SW 1271 (cell line): ENCODE measurements at regions not wholly inside any gene's neighbourhood (a gene's known extent, or its start where the extent isn't known, plus 50 kb on each side); places are given as distances from the start of the nearest gene placed in this dataset.

ENCODE experiments used
- DNase-seq, 2 experiments: peaks; one replicate each; lab custom pipeline; 2025; lab: John Stamatoyannopoulos, UW

DNA sequence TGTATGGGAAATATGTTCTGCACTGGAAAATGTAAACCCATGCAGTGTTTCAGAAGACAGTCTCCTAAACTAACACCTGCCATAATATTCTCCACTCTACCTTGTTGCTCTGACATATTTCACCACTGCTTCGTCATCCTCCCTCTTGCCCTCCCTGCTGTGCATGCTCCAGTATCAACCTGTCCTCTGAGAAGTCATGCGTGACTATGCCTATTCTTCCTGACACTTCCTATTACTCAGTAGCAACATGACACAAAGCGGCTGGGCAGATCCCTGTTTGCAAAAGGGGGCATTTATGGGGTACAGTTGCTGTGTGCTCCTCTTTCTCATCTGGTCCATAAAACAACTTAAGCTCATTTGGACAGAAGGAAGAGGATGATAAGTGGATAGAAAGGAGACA is 805.6 kb upstream of the EEF2KMT start:
- DNase-seq = no peak

DNA sequence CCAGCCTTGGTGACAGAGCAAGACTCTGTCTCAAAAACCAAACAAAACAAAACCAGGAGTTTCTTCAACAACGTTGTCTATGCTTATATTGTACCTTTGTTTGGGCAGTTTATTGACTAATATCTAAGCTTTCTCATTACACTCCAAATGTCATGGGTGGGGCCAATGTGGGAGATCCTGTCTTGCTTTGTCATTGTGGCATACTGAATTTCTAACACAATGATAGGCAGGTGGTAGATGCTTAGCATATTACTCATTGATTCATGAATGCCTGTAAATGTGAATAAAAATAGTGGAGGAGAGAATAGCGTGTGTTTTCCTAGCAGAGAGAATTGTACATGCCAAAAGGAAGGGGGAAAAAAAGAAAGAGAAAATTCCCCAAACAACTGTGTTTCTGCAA is 802.5 kb upstream of the EEF2KMT start:
- DNase-seq = no peak

DNA sequence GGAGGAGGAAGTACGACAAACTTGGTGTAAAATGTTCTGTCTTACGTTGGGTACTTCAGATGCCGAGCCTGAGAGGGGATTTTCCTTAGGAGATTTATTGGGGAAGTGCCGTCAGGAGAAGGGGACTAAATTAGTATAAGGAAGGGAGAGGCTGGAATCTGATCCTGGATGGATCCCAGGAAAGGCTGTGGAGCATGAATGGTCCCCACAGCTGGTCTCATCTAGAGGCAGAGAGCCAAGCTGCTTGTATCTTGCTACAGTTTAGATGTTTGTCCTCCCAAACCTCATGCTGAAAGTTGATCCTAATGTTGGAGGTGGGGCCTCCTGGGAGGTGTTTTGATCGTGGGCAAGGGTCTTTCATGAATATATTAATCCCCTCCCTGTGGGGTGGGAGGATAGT is 798.4 kb upstream of the EEF2KMT start:
- no peak for DNase-seq

DNA sequence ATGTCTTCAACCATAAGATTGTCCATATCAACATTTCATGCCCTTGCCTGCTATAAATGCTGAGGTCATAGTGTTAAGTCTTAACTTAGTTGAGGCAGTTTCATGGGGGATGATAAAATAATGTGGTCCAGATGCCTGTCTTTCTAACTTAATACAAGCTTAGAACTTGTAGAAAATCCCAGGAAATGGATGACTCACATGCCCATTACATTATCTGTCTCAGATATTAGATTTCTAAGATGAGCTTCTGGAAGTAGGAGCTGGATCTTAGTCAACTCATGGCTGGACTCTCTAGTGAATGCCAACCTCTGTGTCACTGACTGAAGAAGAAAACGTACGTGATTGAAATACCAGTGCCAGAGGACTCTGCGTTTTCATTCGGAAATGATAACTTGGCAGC is 797.5 kb upstream of the EEF2KMT start:
- DNase-seq = no peak

DNA sequence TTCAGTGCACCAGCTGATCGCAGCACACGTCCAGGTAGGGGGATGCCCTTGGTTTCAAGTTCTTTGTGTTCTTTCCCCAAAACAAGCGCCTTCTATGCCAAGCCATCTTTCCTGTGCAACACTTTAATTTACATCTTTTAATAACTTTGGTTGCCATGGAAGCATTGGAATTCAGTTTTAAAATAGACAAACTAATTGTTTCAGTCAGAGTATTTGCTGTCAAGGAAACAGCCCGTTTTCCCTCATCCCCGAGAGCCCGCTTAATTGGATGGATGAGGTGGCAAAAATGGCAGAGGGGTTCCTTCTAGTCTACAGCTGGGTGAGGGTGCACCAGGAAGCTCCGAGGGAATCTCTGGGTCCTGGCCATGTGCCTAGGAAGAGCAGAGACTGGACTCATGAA is 793.7 kb upstream of the EEF2KMT start:
- DNase-seq = no peak

DNA sequence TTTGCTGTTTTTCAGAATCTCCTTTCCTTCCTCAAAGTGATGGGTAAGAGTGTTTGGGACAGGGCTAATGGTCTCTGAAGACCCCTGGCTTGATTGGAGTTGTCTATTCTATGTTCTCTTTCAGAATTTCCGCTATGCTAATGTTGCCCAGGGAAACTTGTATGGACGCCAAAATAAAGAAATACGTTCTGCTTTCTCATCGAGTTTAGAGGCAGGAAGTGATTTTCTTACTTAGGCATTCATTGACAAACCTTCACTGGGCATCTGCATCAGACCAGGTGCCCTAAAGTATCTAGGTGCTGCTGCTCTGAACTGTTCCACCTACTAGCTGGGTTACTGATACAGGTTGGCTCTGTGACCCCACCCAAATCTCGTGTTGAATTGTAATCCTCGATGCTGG is 787.9 kb upstream of the EEF2KMT start:
- no peak for DNase-seq

DNA sequence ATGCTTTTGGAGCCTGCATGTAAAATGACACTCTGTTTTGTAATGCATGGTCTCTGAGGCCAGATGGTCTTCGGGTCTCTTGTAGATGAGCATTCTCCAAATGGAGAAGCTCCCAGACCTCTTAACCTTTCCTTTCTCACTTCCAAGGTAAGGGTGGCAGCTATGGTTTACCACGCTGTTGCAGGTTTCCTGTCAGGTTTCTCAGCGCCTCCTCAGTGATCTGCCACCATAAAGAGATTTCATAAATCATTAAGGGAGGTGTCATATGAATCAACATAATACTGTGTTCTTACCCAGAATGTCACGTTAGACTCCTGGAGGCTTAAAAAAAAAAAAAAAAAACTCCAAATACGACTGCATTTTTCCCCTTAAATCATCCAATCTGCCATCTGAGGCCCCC is 787.4 kb upstream of the EEF2KMT start:
- DNase-seq = no peak

DNA sequence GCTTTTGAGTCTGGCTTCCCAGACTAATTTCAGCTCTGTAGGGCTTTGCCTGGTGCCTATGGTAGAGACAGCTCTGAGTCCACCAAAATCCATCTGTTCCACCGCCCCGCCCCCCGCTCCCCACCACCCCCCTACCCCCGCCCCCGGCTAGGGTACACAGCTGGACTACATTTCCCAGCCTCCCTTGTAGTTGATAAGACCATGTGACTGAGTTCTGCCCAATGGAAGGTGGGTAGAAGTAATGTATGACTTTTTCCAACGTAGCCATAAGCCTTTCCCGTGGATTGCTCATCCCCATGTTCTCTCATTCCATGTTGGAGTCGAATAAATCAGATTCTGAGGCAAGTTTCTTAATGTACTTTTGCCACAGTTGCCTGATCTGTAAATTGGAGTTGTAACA is 786.7 kb upstream of the EEF2KMT start:
- DNase-seq = no peak

DNA sequence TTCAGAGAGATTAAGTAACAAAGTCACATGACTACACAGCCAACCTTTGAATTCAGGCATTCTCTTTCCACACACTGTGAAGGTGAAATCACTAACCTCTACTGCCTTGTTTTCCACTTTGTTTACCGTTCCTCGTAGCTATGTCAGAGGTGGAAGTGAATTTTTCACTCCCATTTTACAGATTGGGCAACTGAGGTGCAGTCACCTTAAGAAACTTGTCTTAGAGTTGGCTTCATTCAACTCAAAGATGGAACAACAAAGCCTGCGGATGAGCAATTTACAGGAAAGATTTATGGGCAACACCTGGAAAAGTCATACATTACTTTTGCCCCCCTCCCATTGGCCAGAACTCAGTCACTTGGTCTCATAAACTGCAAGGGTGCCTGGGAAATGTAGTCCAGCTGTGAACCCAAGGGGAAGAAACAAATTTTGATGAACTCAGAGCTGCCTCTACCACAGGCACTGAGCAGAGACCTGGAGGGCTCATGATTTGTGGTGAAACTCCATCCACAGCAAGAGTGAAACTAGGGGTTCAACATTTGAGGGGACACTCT is 784.6 kb upstream of the EEF2KMT start:
- DNase-seq = no peak

DNA sequence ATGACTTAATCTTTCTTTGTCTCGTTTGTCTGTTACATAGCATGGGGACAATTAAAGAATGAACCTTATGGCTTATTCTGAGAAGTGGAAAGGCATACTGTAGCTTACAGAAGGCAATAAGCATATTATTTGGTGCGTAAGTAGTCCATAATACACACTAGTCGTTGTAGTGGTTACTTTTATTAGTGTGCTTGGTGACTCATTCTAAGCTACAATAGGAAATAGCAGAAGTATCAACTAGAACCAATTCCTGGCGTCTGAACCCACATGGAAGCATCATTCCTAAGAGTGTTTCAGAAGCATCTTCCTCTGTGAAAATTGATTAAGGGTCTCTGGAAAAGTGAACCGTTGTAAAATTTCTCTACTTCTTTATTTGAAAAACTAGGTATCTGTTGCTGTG is 777.8 kb upstream of the EEF2KMT start:
- no peak for DNase-seq

DNA sequence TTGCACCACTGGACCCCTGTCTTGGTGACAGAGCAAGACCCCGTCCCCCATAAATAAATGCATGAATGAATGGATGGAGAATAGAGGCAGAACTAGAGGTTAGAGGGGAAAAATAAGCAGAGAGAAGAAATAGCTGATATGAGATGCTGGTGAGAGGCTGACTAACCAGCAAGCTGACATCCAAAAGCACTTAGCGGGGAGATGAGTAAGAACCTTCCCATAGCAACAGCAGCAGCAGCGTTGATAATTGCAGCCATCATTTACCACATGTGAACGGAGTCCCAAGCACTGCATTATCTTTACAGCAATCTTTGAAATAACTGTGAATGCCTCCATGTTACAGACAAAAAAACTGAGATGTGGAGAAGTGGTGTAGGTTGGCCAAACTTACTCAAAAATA is 777.3 kb upstream of the EEF2KMT start:
- DNase-seq = no peak

DNA sequence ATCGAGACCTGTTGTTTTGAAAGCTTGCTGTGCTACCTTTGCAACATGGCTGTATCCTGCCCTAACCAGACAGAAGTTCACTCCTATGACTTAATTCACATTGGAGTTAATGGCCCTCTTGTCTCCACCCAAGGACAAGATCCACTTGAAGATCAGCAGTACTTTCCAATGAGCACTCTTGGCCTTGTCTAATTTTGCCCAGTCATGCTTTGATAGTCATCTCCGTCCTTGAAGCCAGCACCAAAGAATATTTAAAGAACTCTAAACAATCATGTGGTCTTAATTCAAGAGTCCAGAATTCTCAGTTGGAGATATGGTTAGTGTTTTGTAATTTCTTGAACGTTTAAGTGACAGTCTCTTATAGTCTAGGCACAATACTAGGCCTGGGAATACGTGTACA is 775.6 kb upstream of the EEF2KMT start:
- DNase-seq = no peak

DNA sequence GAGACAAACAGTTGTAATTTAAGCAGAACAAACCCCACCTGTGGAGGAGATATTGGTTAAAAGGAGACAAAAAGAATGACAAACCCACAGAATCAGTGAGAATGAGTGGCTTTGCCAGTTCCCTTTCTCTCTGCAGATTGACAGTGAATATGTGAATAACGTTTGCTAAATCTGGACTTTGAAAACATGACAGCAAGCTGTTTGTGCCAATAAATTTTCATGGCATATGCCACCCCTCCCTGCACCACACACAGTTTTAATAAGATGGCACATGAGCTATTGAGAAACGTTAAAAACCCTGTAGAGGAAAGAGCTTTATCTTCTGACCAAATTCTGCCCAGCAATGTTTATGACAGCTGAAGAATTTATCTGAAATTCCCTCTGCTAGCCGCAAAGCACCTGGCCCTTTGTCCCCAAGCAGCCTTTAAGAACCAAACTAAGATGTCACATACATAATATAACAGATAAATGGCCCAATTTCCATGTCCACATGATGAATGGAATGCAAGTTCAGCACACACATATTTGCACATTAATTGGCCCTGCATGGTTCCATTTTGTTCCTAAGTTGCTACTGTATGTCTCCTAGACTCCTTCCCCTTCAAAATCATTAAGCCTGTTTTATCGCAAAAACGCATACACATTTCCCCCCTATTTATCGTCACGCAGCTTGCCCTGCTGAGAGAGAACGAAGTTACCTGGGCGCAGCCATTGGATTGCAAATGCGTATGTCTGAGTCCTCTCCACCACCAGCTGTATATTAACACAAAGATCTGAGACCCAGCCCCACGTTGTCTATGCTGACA is 773.5 kb upstream of the EEF2KMT start:
- DNase-seq = no peak

DNA sequence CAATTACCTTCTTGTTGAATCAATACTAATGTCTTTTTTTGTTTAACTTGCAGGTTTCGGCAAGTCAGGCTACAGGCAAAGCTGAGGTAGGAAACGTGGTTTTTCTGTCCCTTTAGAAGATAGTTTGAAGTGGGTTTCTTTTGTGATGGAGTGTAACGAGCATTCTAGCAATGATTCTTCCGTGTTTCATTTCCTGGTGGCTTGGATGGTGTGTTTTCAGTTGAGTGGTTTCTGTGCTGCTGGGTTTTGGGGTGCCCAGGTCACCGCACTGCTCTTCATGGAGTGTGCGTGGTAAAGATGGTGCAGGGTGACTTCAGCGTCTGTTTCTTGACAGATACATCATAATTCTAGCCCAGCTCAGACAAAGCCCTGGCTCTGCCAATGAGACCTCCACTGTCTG is 769.7 kb upstream of the EEF2KMT start:
- no peak for DNase-seq

DNA sequence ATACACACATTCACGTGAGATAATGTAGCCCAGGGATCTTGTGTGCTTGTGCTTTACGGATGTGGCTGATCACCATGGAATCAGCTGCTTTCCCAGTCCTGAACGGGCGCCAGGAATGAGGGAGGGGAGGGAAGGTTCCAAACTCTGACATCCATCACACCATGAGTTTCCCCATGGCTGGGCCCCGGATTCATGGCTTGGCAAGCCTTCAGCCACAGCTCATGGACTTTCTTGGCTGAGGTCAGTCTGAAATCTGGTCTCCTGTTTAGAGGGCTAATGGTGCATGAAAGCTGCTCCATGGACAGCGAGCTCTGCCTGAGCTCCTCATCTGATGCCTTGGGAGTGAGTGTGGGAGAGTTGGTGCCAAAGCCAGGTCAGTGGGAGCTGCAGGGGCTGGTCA is 767.6 kb upstream of the EEF2KMT start:
- DNase-seq = no peak

DNA sequence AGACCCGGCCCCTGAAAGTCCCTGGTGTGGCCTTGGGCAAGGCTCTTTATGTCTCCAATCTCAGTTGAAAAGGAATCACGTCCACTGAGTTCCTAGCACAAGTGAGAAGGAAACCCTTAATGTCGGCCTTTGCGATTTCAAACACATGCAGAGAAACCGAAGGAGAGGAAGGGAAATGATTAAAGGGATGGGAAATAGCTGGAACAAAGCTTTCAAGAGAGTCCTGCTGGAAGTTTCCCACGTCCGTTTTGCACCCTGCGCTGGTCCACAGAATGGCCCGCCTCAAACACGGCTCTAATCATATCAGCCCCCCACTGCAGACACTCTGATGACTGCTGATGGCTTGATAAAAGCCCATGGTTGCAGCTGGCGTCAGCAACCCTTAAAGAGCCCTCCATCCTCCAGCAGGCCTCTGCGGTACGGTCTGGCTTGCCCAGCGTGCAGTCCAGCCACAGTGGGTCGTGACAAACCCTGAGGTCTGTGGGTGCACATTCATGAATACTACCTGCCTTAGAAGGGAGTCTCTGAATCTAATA is 765.5 kb upstream of the EEF2KMT start:
- no peak for DNase-seq

DNA sequence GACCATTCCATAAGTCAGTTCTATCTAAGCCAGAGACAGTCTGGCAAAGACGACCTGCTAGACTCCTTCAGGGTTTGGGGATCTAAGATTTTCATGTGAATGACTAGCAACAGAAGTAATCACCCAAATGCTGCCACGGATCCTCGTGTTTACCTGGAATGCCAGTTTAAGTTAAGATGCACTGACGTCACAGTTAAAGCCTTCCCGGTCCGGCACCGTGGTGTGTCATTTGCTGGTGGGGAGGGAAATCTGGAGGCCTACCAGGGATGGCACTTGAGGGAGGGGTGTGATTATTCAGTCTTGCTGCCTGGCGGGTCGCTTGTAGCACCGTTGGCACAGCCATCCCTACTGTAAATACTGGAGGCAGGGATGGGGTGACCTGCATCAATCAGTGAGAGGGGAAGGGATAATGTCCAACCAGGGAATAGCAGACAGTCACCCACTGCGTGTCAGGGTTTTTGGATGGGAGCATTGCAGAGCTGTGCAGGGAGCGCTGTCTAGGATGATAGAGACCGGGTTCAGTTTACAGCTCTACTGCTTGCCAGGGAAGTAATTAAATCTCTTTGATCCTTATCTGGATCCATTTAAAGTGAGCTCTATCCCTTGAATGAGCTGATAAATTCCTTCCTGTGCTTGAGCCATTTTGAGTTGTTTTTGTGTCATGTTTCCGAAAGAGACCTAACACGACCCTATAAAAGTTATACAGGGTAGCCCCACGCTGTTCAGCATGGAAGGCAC is 764.7 kb upstream of the EEF2KMT start:
- no peak for DNase-seq

DNA sequence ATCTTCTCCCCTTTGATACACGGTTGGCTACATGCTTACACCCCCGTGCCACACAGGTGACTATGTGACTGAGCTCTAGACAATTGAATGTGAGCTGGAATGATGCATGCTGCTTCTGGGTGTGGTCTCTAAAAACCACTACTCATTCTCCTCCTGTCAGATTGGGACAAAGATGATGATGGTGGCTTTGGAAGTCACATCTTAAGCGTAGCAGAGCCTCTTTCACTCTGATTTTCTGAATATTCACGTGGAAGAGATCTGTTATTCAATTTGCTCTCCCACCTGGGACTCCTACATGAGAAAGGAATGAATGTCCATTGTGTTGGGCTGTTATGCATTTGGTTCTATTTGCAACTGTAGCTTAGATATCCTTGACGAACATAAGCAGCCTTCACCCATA is 763.6 kb upstream of the EEF2KMT start:
- no peak for DNase-seq

DNA sequence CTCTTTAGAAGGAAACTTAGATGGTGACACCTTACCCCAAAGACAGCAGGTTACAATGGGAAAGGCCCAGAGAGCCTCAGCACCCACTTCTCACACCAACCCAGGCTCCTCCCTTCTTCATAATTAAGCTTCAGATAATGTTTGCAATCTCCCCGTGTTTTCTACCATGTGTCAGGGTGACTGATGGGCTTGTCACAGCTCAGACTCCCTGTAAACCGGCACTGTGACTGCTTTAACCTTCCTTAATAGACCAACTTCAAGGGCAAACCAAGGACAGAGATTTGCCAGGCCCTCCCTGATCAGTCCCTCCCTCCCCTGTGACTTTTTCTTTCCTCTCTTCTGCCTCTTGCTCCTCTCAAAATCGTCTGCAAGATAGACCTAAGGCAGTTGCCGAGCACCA is 760.6 kb upstream of the EEF2KMT start:
- no peak for DNase-seq

DNA sequence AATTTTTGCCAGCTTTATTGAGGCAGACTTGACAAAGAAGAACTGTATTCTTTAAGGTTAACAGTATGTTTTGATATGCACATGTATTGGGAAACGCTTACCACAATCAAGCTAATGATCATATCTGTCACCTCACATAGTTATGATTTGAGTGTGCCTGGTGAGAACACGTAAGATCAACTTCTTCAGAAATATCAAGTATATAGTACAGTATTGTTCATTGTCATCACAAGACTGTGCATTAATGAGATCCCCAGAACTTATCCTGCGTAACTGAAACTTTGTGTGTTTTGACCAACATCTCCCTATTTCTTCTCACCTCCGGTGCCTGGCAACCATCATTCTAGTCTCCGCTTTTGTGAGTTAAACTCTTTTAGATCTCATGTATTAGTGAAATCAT is 756.4 kb upstream of the EEF2KMT start:
- DNase-seq = no peak

DNA sequence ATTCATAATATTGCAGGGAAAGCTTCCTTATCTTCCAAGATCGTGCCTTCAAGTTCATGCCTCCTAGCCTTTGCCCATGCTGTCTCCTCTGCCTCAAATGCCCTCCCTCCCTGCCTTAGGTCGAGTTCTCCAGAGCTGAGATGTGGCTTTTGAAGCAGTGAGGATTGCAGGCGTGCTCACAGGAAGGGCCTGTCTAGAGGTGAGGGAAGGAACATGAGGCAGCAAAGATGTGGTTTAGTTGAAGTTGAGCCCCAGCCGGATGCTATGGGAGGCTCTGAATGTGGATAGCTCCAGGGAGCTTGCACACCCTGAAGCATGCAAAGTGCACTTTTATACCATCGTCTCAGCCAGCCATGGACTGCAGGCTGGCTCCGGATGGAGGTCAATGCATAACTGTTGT is 754.6 kb upstream of the EEF2KMT start:
- no peak for DNase-seq

DNA sequence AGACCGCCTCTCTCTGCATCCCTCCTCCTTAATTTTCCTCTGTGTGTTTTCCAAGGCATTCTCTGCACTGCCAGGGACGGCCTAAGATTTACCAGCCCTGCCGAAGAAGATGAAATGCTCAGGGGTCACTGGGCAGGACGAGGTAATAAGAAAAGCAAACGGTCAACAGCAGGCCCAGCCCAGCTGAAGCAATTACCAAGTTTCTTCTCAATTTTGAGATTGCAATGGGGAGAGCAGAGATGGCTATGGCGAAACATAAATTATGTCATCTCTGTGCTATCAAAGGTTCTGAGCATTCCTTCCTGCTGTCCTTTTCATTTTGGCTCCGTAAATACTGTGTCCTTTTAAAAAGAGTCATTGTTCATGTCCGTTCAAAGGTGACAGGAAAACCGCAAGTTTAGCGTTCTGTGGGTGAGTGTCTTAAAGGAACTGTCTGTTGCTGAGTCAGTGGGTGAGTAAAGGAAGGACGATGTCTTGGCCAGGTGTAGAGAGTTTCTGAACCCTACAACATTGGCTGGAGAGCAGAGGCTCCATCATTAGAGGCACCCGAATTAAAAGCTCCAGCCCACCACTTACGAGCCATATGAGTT is 753.9 kb upstream of the EEF2KMT start:
- no peak for DNase-seq
